PFSK-1 (cell line): ENCODE measurements at regions not wholly inside any gene's neighbourhood (a gene's known extent, or its start where the extent isn't known, plus 50 kb on each side); places are given as distances from the start of the nearest gene placed in this dataset.

Experiments used
- FOXP2 ChIP-seq: optimal IDR thresholded peaks from 2 replicates; pipeline ENCODE3; 2011; ENCODE audit warnings: borderline replicate concordance, control low read depth, inconsistent platforms; ENCODE audit not compliant: insufficient read depth; ENCODE audit errors: extremely low read length, extremely low read depth
- POLR2AphosphoS5 ChIP-seq: IDR thresholded peaks from 2 replicates; pipeline ENCODE4 v1.6.1; 2012; ENCODE audit warnings: low read depth, mild to moderate bottlenecking, control low read depth, low read length, moderate library complexity
- SIN3A ChIP-seq: IDR thresholded peaks from 2 replicates; pipeline ENCODE4 v1.6.1; 2012; ENCODE audit warnings: mild to moderate bottlenecking, low read length, moderate library complexity, borderline replicate concordance; ENCODE audit not compliant: insufficient read depth
- TAF1 ChIP-seq: IDR thresholded peaks from 2 replicates; pipeline ENCODE4 v1.6.1; 2012; ENCODE audit warnings: low read length, control low read depth, borderline replicate concordance; ENCODE audit not compliant: insufficient read depth
- TF ChIP-seq, protein P1 (sequence below), 2 experiments: IDR thresholded peaks; 2 replicates each; pipeline versions ENCODE4 v1.6.1 to v1.8.0; 2011 to 2012; ENCODE audit warnings: low read depth in 2 of 2, low read length in 2 of 2, control low read depth in 1 of 2, inconsistent platforms in 1 of 2, mild to moderate bottlenecking in 1 of 2, moderate library complexity in 1 of 2; ENCODE audit not compliant: insufficient read depth in 1 of 2

DNA sequence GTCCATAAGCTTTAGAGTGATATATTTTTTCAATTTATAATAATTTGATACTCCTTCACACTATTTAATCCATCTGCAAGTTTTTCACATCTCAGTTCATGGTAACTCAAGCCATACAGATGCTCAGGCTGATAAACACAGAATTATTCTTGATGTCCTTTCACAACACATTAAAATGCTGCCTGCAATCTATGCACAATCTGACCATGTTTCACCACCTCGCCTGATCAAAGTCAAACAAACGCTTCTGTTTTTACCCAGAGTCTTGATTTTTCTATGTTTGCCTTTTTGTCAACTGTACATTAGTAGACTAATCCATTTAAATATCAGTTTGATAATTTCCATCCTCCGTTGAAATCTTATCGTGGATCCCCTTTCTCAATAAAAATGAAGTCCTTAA is 833.8 kb upstream of the KCND2 start:
- TF ChIP-seq POLR2AphosphoS5: no peak
- no peak for TF ChIP-seq SIN3A
- TF ChIP-seq, protein P1, sequence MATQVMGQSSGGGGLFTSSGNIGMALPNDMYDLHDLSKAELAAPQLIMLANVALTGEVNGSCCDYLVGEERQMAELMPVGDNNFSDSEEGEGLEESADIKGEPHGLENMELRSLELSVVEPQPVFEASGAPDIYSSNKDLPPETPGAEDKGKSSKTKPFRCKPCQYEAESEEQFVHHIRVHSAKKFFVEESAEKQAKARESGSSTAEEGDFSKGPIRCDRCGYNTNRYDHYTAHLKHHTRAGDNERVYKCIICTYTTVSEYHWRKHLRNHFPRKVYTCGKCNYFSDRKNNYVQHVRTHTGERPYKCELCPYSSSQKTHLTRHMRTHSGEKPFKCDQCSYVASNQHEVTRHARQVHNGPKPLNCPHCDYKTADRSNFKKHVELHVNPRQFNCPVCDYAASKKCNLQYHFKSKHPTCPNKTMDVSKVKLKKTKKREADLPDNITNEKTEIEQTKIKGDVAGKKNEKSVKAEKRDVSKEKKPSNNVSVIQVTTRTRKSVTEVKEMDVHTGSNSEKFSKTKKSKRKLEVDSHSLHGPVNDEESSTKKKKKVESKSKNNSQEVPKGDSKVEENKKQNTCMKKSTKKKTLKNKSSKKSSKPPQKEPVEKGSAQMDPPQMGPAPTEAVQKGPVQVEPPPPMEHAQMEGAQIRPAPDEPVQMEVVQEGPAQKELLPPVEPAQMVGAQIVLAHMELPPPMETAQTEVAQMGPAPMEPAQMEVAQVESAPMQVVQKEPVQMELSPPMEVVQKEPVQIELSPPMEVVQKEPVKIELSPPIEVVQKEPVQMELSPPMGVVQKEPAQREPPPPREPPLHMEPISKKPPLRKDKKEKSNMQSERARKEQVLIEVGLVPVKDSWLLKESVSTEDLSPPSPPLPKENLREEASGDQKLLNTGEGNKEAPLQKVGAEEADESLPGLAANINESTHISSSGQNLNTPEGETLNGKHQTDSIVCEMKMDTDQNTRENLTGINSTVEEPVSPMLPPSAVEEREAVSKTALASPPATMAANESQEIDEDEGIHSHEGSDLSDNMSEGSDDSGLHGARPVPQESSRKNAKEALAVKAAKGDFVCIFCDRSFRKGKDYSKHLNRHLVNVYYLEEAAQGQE (IDR thresholded peaks at IDR 0.05; ENCODE audit: insufficient read depth in 1 of 2, low read depth in 2 of 2, low read length in 2 of 2): no peak
- no peak for TF ChIP-seq TAF1
- no peak for TF ChIP-seq FOXP2

DNA sequence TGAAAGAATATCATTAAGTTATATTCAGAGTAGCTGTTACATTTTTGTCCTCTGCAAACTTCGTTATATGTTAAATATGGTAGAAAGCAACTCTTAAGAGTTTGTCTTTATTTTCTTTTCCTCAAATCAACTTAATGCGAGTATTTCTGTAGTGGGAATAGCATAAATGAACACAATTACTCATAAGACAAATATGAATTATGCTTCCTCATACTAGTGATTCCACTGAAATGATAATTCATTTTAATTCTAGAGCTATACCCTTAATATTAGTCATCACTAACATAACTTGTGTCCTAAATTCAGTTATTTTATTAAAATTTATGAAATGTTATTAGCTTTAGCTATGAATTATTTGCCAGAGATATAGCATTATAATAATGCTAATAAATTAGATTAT is 820.6 kb upstream of the KCND2 start:
- TF ChIP-seq SIN3A: no peak
- no peak for TF ChIP-seq POLR2AphosphoS5
- no peak for TF ChIP-seq TAF1
- no peak for TF ChIP-seq FOXP2
- TF ChIP-seq, protein P1 (IDR thresholded peaks at IDR 0.05; ENCODE audit: insufficient read depth in 1 of 2, low read depth in 2 of 2, low read length in 2 of 2): no peak

- TF ChIP-seq TAF1: no peak
- no peak for TF ChIP-seq POLR2AphosphoS5
- TF ChIP-seq SIN3A: no peak
- TF ChIP-seq FOXP2: no peak
- TF ChIP-seq, protein P1 (IDR thresholded peaks at IDR 0.05; ENCODE audit: insufficient read depth in 1 of 2, low read depth in 2 of 2, low read length in 2 of 2): no peak
Measured at GRCh38 chr7:119465798-119466305, 807.1 kb upstream of the KCND2 start.

GRCh38 chr7:119472408-119473038 is 800.5 kb upstream of the KCND2 start:
- TF ChIP-seq, protein P1 (IDR thresholded peaks at IDR 0.05; ENCODE audit: insufficient read depth in 1 of 2, low read depth in 2 of 2, low read length in 2 of 2): 0 out of 4 replicates have a peak, but pooled peaks of 1 of the 2 experiments have one; percentile 15
- TF ChIP-seq SIN3A: no peak

DNA sequence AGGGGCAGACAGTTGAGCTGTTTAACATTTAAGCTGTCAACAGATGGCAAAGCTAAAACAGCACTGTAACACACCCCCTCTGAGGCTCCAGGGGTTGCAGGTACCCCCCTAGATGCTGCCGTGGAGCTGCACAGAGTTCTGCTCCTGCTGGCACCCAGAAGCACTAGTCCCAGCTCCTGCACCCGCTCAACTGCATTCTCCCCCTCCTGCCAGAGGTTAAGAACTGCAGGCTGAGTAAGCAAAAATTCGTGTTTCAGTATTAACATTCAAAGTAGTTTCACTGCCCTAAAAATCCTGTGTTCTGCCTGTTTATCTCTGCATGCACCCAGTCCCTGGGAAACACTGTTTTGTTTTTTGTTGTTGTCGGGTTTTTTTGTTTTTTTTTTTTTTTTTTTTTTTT is 790.8 kb upstream of the KCND2 start:
- TF ChIP-seq FOXP2: no peak
- TF ChIP-seq, protein P1 (IDR thresholded peaks at IDR 0.05; ENCODE audit: insufficient read depth in 1 of 2, low read depth in 2 of 2, low read length in 2 of 2): no peak
- TF ChIP-seq SIN3A: no peak
- no peak for TF ChIP-seq POLR2AphosphoS5
- TF ChIP-seq TAF1: no peak
